ENCODE measurements at regions not wholly inside any gene's neighbourhood (a gene's known extent, or its start where the extent isn't known, plus 50 kb on each side); places are given as distances from the start of the nearest gene placed in this dataset.

GRCh38 chr14:56998728-56999127, 188.4 kb upstream of the OTX2 start:
- Histone ChIP-seq H3K9ac (ENCODE audit: insufficient read depth, low read depth, low read length) (no peak overlapping the region), H3K4me3 (replicated peaks in 1 of 3; ENCODE audit: insufficient read depth in 1 of 3, low read depth in 2 of 3, low read length in 3 of 3) (no peak overlapping the region), H3K4me1 (ENCODE audit: insufficient read depth, low read length) (no peaks in the 10 kb centered on the region), H3K27me3 (ENCODE audit: control insufficient read depth in 1 of 2, insufficient read depth in 2 of 2, low read length in 2 of 2) (no peaks in the 10 kb centered on the region), H3K79me2 (ENCODE audit: insufficient read depth, low read length) (no peaks in the 10 kb centered on the region), H3K4me2 (ENCODE audit: low read depth, low read length) (no peak overlapping the region), H4K20me1 (ENCODE audit: insufficient read depth, low read length) (no peaks in the 10 kb centered on the region), H2AFZ (ENCODE audit: low read length) (no peak overlapping the region), H3K27ac (ENCODE audit: extremely low read length, insufficient read depth, low read length) (no peak overlapping the region), H3K36me3 (replicated peaks in 1 of 2; ENCODE audit: control insufficient read depth in 1 of 2, insufficient read depth in 2 of 2, low read length in 2 of 2) (no peaks in the 10 kb centered on the region), H3K9me3 (ENCODE audit: low read length) (no peaks in the 10 kb centered on the region)
- no peak for ATAC-seq
- no peak for FAIRE-seq
- no peak for TF ChIP-seq FOXK2 (IDR thresholded peaks at IDR 0.05)
- no peak for TF ChIP-seq KMT2A (CRISPR knock-in tag; IDR thresholded peaks at IDR 0.05)
- TF ChIP-seq NR2F2 (IDR thresholded peaks at IDR 0.05; ENCODE audit: borderline replicate concordance, low read depth): no peak
- TF ChIP-seq PHF20 (CRISPR knock-in tag; IDR thresholded peaks at IDR 0.05): no peak
- TF ChIP-seq MXI1 (IDR thresholded peaks at IDR 0.05; ENCODE audit: borderline replicate concordance, low read depth, low read length): no peak
- intact Hi-C loops (cut with micrococcal nuclease; ENCODE audit: unreplicated experiment) (no loop called here), in situ Hi-C loops (cut with HindIII; ENCODE audit: extremely low pct_ligation_motif_present, low pct_unique_long_range_greater_than_20kb) (no loop called here)
- ChIA-PET CTCF (ENCODE audit: low intra/inter-chr PET ratio, low total read pairs) (no interaction called here), POLR2A (no interaction called here)
- 0% methylated on average over 1 of the region's 1 CpG for WGBS (ENCODE audit: low lambda C conversion rate)
- no TSS peak for BruUV-seq (replicated peaks)
- no peak for DNase-seq (ENCODE audit: low spot score)

- Histone ChIP-seq H3K4me3 (replicated peaks in 1 of 3; ENCODE audit: insufficient read depth in 1 of 3, low read depth in 2 of 3, low read length in 3 of 3) (no peak overlapping the region), H3K4me2 (ENCODE audit: low read depth, low read length) (no peak overlapping the region), H3K36me3 (replicated peaks in 1 of 2; ENCODE audit: control insufficient read depth in 1 of 2, insufficient read depth in 2 of 2, low read length in 2 of 2) (no peaks in the 10 kb centered on the region), H4K20me1 (ENCODE audit: insufficient read depth, low read length) (no peaks in the 10 kb centered on the region), H3K79me2 (ENCODE audit: insufficient read depth, low read length) (no peaks in the 10 kb centered on the region), H3K9me3 (ENCODE audit: low read length) (no peaks in the 10 kb centered on the region), H3K9ac (ENCODE audit: insufficient read depth, low read depth, low read length) (no peak overlapping the region), H3K4me1 (ENCODE audit: insufficient read depth, low read length) (no peaks in the 10 kb centered on the region), H2AFZ (ENCODE audit: low read length) (no peak overlapping the region), H3K27ac (ENCODE audit: extremely low read length, insufficient read depth, low read length) (no peak overlapping the region), H3K27me3 (ENCODE audit: control insufficient read depth in 1 of 2, insufficient read depth in 2 of 2, low read length in 2 of 2) (no peaks in the 10 kb centered on the region)
- WGBS (ENCODE audit: low lambda C conversion rate): 19% methylated on average over 10 of the region's 10 CpGs
- no peak for FAIRE-seq
- no TSS peak for BruUV-seq (replicated peaks)
- in situ Hi-C loops (cut with HindIII; ENCODE audit: extremely low pct_ligation_motif_present, low pct_unique_long_range_greater_than_20kb): no loop called here
- no peak for ATAC-seq
- CTCF ChIA-PET (ENCODE audit: low intra/inter-chr PET ratio, low total read pairs): no interaction called here
- no peak for DNase-seq (ENCODE audit: low spot score)
- POLR2A ChIA-PET: no interaction called here
- intact Hi-C loops (cut with micrococcal nuclease; ENCODE audit: unreplicated experiment): no loop called here
- TF ChIP-seq GTF2F1 (IDR thresholded peaks at IDR 0.05; ENCODE audit: low read length) (no peak), KLF15 (CRISPR knock-in tag; IDR thresholded peaks at IDR 0.05; ENCODE audit: borderline replicate concordance) (no peak), ZNF781 (CRISPR knock-in tag; IDR thresholded peaks at IDR 0.05; ENCODE audit: borderline replicate concordance, not compliant biosample characterization) (no peak), SIN3B (IDR thresholded peaks at IDR 0.05; ENCODE audit: low read length) (no peak)
- TF ChIP-seq, protein P1, sequence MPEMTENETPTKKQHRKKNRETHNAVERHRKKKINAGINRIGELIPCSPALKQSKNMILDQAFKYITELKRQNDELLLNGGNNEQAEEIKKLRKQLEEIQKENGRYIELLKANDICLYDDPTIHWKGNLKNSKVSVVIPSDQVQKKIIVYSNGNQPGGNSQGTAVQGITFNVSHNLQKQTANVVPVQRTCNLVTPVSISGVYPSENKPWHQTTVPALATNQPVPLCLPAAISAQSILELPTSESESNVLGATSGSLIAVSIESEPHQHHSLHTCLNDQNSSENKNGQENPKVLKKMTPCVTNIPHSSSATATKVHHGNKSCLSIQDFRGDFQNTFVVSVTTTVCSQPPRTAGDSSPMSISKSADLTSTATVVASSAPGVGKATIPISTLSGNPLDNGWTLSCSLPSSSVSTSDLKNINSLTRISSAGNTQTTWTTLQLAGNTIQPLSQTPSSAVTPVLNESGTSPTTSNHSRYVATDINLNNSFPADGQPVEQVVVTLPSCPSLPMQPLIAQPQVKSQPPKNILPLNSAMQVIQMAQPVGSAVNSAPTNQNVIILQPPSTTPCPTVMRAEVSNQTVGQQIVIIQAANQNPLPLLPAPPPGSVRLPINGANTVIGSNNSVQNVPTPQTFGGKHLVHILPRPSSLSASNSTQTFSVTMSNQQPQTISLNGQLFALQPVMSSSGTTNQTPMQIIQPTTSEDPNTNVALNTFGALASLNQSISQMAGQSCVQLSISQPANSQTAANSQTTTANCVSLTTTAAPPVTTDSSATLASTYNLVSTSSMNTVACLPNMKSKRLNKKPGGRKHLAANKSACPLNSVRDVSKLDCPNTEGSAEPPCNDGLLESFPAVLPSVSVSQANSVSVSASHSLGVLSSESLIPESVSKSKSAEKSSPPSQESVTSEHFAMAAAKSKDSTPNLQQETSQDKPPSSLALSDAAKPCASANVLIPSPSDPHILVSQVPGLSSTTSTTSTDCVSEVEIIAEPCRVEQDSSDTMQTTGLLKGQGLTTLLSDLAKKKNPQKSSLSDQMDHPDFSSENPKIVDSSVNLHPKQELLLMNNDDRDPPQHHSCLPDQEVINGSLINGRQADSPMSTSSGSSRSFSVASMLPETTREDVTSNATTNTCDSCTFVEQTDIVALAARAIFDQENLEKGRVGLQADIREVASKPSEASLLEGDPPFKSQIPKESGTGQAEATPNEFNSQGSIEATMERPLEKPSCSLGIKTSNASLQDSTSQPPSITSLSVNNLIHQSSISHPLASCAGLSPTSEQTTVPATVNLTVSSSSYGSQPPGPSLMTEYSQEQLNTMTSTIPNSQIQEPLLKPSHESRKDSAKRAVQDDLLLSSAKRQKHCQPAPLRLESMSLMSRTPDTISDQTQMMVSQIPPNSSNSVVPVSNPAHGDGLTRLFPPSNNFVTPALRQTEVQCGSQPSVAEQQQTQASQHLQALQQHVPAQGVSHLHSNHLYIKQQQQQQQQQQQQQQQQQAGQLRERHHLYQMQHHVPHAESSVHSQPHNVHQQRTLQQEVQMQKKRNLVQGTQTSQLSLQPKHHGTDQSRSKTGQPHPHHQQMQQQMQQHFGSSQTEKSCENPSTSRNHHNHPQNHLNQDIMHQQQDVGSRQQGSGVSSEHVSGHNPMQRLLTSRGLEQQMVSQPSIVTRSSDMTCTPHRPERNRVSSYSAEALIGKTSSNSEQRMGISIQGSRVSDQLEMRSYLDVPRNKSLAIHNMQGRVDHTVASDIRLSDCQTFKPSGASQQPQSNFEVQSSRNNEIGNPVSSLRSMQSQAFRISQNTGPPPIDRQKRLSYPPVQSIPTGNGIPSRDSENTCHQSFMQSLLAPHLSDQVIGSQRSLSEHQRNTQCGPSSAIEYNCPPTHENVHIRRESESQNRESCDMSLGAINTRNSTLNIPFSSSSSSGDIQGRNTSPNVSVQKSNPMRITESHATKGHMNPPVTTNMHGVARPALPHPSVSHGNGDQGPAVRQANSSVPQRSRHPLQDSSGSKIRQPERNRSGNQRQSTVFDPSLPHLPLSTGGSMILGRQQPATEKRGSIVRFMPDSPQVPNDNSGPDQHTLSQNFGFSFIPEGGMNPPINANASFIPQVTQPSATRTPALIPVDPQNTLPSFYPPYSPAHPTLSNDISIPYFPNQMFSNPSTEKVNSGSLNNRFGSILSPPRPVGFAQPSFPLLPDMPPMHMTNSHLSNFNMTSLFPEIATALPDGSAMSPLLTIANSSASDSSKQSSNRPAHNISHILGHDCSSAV (CRISPR knock-in tag; IDR thresholded peaks at IDR 0.05; ENCODE audit: borderline replicate concordance): no peak
- TF ChIP-seq, protein P2, sequence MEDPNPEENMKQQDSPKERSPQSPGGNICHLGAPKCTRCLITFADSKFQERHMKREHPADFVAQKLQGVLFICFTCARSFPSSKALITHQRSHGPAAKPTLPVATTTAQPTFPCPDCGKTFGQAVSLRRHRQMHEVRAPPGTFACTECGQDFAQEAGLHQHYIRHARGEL (CRISPR knock-in tag; IDR thresholded peaks at IDR 0.05): no peak
These were observed 186.6 kb upstream of the OTX2 start for GRCh38 chr14:56996721-56997399.

Measured in HepG2 (cell line).